HG02759 (cell line): ENCODE measurements at regions not wholly inside any gene's neighbourhood (a gene's known extent, or its start where the extent isn't known, plus 50 kb on each side); places are given as distances from the start of the nearest gene placed in this dataset.

Experiments
- ATAC-seq: cut with Tn5 transposase; IDR thresholded peaks from one replicate; pipeline ENCODE4 v1.9.1; 2021; ENCODE audit warnings: mild to moderate bottlenecking, moderate library complexity; ENCODE audit not compliant: unreplicated experiment

DNA sequence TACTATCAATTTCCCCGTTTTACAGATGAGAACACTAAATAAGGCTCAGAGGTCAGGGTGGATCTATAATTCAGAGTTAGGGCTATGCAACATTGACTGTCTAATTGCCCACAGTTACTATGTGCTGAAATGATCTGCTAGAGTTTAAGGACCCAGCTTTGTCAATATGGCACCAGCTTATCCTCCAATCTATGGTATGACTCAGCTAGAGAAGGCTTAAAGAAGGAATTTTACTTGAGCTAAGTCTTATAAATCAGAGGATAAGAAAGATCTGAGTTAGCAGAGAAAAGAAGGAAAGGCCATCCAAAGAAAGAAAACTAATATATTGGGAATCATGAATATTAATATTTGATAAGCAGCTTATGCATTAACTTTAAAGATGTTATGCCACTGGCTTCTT lies 78.1 kb downstream of the ASB9 start:
- no peak for ATAC-seq

DNA sequence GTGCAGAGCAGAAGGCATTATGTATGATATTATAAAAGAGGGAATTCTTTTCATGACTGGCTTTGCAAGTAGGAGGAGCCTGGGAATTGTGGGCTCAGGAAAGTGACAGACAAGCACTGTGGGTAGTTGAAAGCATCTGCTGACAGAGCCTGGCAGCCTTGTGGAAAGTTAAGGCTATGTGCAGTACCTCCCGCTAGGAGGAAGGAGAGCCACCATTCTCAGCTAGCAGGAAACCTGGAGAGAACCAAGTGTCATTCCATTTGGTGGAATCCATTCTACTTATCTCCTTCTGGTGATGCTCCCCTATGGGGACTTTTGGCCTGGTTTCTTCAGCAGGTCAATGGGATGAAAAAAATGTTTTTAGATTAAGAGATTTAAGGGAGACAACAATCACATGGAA lies 81.8 kb downstream of the ASB9 start:
- no peak for ATAC-seq

GRCh38 chrX:15177316-15177715 lies 92.6 kb downstream of the ASB9 start:
- no peak for ATAC-seq

GRCh38 chrX:15173411-15173810 lies 96.5 kb downstream of the ASB9 start:
- ATAC-seq = no peak

- no peak for ATAC-seq
Measured at GRCh38 chrX:15170927-15171326, 99.0 kb downstream of the ASB9 start.

GRCh38 chrX:15167826-15168225 lies 102.1 kb downstream of the ASB9 start:
- ATAC-seq = no peak

GRCh38 chrX:15165832-15166231 lies 104.1 kb downstream of the ASB9 start:
- no peak for ATAC-seq

- ATAC-seq = no peak
Measured at GRCh38 chrX:15163131-15163530, 106.8 kb downstream of the ASB9 start.

GRCh38 chrX:15160558-15161095 lies 109.3 kb downstream of the ASB9 start:
- ATAC-seq = peak; percentile 57

DNA sequence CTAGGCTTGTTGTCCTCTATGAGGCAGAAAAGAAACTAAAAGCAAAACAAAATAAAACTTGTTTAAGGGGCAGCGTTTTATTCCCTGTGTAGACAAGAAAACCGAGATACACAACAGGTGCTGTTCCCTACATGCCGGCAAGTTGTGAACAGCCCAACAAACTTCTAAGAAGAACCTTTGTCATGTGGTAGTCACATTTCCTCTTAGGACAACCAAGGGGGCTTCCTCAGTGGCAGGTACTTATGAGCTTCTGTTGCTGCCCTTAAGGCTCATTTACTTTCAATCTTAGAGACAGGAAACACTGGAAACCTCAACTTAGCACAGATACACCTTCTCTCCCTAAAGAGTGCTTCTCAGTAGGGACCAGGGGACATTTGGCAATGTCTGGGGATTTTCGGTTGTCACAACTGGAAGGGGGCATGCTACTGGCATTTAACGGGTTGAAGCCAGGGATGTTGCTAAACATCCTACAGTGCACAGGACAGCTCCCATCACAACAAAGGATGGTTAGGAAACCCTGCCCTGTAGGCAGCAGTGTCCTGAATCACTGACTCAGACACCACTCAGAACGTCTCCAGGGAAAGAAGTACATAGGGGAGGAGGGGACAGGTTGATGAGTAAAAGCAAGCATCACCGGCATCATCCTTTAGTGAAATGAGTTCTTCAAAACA lies 111.0 kb downstream of the ASB9 start:
- ATAC-seq = peak; percentile 80

- ATAC-seq = peak; percentile 9
Measured at GRCh38 chrX:15158350-15158735, 111.5 kb downstream of the ASB9 start.

GRCh38 chrX:15157624-15158023 lies 112.3 kb downstream of the ASB9 start:
- ATAC-seq = no peak

DNA sequence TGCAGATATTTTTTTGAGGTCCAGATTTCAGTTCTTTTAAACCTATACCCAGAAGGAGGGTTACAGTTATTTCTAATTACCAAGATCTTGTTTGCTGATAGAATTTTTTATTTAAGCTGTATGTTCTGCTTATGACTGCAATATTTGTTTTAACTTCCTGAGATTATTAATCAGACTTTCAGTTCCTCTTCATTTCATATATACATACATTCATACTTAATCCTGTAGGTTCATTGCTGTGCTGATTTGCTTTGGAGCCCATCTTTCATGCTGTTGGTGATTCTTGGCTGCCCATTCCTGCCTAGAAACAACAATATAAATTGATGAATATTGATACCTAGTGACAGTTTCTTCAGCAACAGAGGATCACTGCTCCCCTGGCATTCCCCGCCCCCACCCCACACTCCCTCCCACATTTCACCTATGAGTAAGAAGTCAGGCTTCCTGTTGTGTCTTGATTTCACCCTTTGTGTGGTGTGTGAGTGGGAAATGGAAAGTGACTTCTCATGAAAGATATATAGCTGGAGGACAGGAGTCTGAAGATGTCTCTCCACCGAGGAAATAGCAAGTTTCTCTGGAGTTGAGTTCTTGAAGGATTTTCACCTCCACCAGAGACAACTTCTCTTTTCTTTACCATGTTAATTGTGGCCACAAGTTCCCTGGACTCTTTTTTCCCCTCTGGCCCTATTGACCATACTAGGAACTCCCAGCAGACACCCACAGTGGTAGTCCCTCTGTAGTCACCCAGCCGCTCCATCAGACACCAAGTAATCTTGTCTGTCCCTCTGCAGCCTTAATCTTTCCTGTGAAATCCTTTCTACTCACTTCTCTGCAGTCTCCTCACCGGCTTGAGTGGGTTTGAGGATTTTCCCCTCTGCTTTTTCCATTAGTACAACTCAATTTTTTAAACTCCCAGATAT lies 118.4 kb downstream of the ASB9 start:
- ATAC-seq = peak; percentile 86

DNA sequence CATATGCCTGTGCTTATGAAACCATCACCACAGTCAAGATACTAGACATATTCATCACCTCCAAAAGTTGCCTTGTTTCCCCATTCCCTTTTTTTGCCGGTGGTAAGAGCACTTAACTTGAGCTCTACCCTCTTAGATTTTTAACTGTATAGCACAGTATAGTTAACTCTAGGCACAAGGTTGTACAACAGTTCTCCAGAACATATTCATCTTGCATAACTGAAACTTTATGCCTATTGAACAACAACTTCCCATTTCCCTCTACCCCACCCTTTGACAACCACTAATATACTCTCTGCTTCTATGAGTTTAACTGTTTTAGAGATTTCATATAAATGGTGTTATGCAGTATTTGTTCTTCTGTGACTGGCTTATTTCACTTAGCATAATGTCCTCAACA lies 119.3 kb downstream of the ASB9 start:
- no peak for ATAC-seq

DNA sequence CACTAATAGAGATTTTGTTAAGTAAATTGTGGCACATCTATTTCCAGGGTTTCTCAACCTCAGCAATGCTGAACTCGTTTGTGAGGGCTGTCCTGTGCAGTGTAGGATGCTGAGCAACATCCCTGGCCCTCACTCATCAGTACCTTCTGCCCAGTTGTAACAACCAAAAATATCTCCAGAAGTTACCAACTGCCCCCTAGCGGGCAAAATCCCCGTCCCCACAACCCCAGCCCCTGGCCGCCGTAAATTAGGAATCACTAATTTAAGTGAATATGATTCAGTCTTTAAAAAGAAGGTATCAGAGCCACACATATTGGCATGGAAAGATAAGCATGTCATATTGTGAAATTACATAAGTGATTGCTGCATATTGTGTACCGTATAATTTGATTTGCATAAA lies 123.4 kb downstream of the ASB9 start:
- ATAC-seq = no peak

DNA sequence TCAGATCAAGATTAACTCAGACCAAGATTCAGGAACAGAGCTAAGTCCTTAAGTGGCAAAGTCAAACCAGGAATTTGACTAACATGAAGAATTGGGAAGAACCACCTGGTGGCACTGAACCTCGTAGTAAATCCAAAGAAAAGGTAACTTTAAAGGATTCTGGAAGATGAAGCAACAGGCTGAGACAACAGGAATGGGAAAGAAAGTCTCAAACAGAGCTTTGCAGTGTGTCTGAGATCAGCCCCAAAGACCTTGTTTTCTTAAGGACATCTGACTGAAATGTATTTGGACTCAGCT lies 126.1 kb downstream of the ASB9 start:
- ATAC-seq = no peak

DNA sequence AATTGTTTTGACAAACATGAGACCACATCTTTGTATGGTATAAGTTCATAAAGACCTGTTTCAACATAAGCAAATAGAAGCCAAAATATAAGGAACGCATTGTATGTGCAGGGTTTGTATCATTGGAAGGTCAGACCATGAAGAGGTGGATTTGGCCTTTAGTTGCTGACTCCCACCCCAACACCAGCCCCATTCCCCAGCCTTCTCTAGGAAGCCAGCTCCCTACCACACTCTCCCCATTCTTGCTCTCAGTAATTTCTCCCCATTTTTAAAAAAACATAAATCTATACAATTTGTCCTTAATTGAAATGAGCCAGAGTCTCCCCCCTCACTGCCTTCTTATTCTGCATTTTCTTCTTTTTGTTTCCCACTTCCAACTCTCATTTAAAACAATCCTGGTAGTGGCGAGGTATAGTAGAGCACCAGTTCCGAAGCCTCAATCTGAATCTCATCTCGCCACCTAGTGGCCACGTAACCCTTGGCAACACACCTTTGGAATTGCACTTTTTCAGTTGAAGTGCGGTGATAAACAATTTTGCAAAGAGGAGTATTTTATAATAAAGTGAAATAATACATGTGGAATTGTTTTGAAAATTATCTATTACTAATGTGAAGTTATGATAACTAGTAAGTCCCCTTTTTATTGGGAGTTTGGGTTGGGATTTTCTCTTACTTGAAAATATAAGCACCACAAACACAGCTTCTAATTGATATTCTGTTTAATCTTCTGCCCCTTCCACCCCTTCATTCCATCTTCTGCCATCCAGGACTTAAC lies 126.6 kb downstream of the ASB9 start:
- ATAC-seq = peak; percentile 63

GRCh38 chrX:15142084-15142715 lies 127.7 kb downstream of the ASB9 start:
- no peak for ATAC-seq

DNA sequence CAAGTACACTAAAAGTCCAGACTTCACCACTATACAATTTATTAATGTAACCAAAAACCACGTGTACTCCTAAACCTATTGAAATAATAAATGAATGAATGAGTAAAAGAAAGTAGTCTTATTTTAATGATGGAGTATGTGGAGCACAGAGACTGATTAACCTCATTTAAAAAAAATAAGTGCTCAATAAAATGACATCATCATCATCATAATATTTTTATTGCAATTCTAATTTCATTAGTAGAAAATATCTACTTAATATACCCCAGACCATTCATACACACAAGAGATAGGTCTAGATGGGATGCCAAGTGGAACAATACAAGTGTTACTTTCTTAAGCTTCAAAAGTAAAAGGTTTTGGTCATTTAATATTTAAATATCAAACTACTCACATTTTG lies 133.1 kb downstream of the ASB9 start:
- ATAC-seq = no peak

GRCh38 chrX:15129412-15129811 lies 140.5 kb downstream of the ASB9 start:
- ATAC-seq = no peak

DNA sequence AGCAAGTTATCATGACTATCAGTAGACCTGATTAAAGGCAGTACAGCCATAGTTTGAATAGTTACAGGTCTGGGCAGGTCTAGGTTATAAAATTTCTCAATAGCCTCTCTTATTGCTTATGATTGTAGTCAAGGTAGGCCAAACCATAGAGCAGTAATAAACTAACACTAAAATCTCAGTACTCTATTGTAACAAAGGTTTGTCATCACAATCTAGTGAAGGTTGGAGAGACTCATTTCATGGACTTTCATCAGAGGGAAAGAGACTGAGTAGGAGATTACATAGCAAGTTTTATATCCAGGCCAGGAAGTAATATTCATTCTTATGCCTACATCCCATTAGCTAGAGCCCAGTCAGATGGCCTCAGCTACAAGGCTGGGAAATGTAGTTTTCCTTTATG lies 141.0 kb downstream of the ASB9 start:
- ATAC-seq = no peak
